GM23338 (cell line): ENCODE measurements at regions not wholly inside any gene's neighbourhood (a gene's known extent, or its start where the extent isn't known, plus 50 kb on each side); places are given as distances from the start of the nearest gene placed in this dataset.

Experiments
- EZH2phosphoT487 ChIP-seq: fragments of 200-600 bp; sonication (generic); IDR thresholded peaks from one replicate; pipeline ENCODE4 v1.8.1; 2018; ENCODE audit warnings: antibody characterized with exemption; ENCODE audit not compliant: unreplicated experiment
- POLR2AphosphoS5 ChIP-seq: IDR thresholded peaks from 2 replicates; pipeline ENCODE4 v1.6.1; 2016; ENCODE audit warnings: antibody characterized with exemption, low read depth
- TF ChIP-seq, protein P1 (sequence below), 2 experiments: fragments of 200-600 bp in 1 of 2; sonication (generic) in 1 of 2; conservative IDR thresholded peaks; 2 replicates each; pipeline versions ENCODE4 v1.5.1 to v1.6.1; 2016 to 2017; ENCODE audit warnings: antibody characterized with exemption in 2 of 2, low read depth in 2 of 2, mild to moderate bottlenecking in 2 of 2, moderate library complexity in 1 of 2
- TF ChIP-seq, protein P2 (sequence below): IDR thresholded peaks from one replicate; pipeline ENCODE4 v1.6.1; 2018; ENCODE audit warnings: antibody characterized with exemption; ENCODE audit not compliant: unreplicated experiment

DNA sequence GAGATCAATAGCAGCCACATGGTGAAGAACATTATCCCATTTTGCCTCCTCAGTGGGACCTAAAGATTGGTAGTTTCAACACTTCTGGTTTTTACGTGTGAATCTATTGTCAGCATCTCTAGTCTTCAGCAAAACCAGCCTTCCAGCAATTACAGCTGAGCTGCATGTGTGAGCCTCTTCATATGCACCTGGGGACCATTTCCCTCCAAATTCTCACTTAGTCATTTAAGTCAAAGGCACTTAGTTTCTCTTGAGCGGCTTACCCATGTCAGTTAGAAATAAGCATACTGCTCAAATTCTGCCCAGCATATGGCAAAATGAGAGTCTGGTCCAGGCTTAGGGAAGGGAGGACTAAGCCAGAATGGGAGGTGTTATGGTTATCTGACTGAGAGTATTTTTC lies 99.7 kb upstream of the NXPH2 start:
- TF ChIP-seq, protein P1, sequence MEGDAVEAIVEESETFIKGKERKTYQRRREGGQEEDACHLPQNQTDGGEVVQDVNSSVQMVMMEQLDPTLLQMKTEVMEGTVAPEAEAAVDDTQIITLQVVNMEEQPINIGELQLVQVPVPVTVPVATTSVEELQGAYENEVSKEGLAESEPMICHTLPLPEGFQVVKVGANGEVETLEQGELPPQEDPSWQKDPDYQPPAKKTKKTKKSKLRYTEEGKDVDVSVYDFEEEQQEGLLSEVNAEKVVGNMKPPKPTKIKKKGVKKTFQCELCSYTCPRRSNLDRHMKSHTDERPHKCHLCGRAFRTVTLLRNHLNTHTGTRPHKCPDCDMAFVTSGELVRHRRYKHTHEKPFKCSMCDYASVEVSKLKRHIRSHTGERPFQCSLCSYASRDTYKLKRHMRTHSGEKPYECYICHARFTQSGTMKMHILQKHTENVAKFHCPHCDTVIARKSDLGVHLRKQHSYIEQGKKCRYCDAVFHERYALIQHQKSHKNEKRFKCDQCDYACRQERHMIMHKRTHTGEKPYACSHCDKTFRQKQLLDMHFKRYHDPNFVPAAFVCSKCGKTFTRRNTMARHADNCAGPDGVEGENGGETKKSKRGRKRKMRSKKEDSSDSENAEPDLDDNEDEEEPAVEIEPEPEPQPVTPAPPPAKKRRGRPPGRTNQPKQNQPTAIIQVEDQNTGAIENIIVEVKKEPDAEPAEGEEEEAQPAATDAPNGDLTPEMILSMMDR (conservative IDR thresholded peaks at IDR 0.05; ENCODE audit: low read depth in 2 of 2): no peak
- TF ChIP-seq, protein P2, sequence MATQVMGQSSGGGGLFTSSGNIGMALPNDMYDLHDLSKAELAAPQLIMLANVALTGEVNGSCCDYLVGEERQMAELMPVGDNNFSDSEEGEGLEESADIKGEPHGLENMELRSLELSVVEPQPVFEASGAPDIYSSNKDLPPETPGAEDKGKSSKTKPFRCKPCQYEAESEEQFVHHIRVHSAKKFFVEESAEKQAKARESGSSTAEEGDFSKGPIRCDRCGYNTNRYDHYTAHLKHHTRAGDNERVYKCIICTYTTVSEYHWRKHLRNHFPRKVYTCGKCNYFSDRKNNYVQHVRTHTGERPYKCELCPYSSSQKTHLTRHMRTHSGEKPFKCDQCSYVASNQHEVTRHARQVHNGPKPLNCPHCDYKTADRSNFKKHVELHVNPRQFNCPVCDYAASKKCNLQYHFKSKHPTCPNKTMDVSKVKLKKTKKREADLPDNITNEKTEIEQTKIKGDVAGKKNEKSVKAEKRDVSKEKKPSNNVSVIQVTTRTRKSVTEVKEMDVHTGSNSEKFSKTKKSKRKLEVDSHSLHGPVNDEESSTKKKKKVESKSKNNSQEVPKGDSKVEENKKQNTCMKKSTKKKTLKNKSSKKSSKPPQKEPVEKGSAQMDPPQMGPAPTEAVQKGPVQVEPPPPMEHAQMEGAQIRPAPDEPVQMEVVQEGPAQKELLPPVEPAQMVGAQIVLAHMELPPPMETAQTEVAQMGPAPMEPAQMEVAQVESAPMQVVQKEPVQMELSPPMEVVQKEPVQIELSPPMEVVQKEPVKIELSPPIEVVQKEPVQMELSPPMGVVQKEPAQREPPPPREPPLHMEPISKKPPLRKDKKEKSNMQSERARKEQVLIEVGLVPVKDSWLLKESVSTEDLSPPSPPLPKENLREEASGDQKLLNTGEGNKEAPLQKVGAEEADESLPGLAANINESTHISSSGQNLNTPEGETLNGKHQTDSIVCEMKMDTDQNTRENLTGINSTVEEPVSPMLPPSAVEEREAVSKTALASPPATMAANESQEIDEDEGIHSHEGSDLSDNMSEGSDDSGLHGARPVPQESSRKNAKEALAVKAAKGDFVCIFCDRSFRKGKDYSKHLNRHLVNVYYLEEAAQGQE: no peak
- TF ChIP-seq POLR2AphosphoS5 (no peak), EZH2phosphoT487 (no peak)
